ENCODE measurements at regions not wholly inside any gene's neighbourhood (a gene's known extent, or its start where the extent isn't known, plus 50 kb on each side); places are given as distances from the start of the nearest gene placed in this dataset.

- no peak for TF ChIP-seq CTCF (IDR thresholded peaks at IDR 0.05; ENCODE audit: insufficient read depth, low read length, missing control alignments)
- CTCF ChIA-PET, result no interaction called here
- H3K4me3 ChIP-seq (ENCODE audit: low read depth, low read length), result no peak overlapping the region
- POLR2A ChIA-PET, result no interaction called here
- no peak for DNase-seq (ENCODE audit: low read depth, low spot score)
These were observed 311.2 kb upstream of the CRIM1 start for GRCh38 chr2:36044411-36044810.

- no peak for DNase-seq (ENCODE audit: low read depth, low spot score)
- H3K4me3 ChIP-seq (ENCODE audit: low read depth, low read length), result no peak overlapping the region
- POLR2A ChIA-PET, result no interaction called here
- CTCF ChIA-PET, result no interaction called here
- TF ChIP-seq CTCF (IDR thresholded peaks at IDR 0.05; ENCODE audit: insufficient read depth, low read length, missing control alignments), result no peak
These were observed 320.4 kb upstream of the CRIM1 start for GRCh38 chr2:36035137-36035536.

GRCh38 chr2:36032046-36032445, 323.5 kb upstream of the CRIM1 start:
- CTCF ChIA-PET, result no interaction called here
- TF ChIP-seq CTCF (IDR thresholded peaks at IDR 0.05; ENCODE audit: insufficient read depth, low read length, missing control alignments), result no peak
- DNase-seq (ENCODE audit: low read depth, low spot score), result no peak
- POLR2A ChIA-PET, result no interaction called here
- H3K4me3 ChIP-seq (ENCODE audit: low read depth, low read length), result no peak overlapping the region

- POLR2A ChIA-PET, result no interaction called here
- no peak for DNase-seq (ENCODE audit: low read depth, low spot score)
- CTCF ChIA-PET, result no interaction called here
- H3K4me3 ChIP-seq (ENCODE audit: low read depth, low read length), result no peak overlapping the region
- no peak for TF ChIP-seq CTCF (IDR thresholded peaks at IDR 0.05; ENCODE audit: insufficient read depth, low read length, missing control alignments)
These were observed 324.1 kb upstream of the CRIM1 start for GRCh38 chr2:36031471-36031870.

- CTCF ChIA-PET, result no interaction called here
- H3K4me3 ChIP-seq (ENCODE audit: low read depth, low read length), result no peak overlapping the region
- no peak for TF ChIP-seq CTCF (IDR thresholded peaks at IDR 0.05; ENCODE audit: insufficient read depth, low read length, missing control alignments)
- DNase-seq (ENCODE audit: low read depth, low spot score), result no peak
- POLR2A ChIA-PET, result no interaction called here
These were observed 328.0 kb upstream of the CRIM1 start for GRCh38 chr2:36027616-36028015.

GRCh38 chr2:36013064-36013463, 342.5 kb upstream of the CRIM1 start:
- POLR2A ChIA-PET, result no interaction called here
- CTCF ChIA-PET, result no interaction called here
- no peak for DNase-seq (ENCODE audit: low read depth, low spot score)
- H3K4me3 ChIP-seq (ENCODE audit: low read depth, low read length), result no peak overlapping the region
- TF ChIP-seq CTCF (IDR thresholded peaks at IDR 0.05; ENCODE audit: insufficient read depth, low read length, missing control alignments), result no peak

Data from AG04449 (cell line).